Smooth muscle cell (in vitro differentiated cells): ENCODE measurements at regions not wholly inside any gene's neighbourhood (a gene's known extent, or its start where the extent isn't known, plus 50 kb on each side); places are given as distances from the start of the nearest gene placed in this dataset.

Source experiments
- DNase-seq: peaks from one replicate; lab custom pipeline; 2025; ENCODE audit not compliant: unreplicated experiment; lab: John Stamatoyannopoulos, UW
- H2AFZ ChIP-seq: fragments of 200-600 bp; sonication (generic); 2 replicates; pipeline ENCODE4 v1.6.0; 2016; ENCODE audit warnings: antibody characterized with exemption, low read depth, mild to moderate bottlenecking
- H3F3A ChIP-seq: fragments of 200-600 bp; sonication (generic); 2 replicates; pipeline ENCODE4 v1.6.0; 2017; ENCODE audit warnings: antibody characterized with exemption, low read depth
- H3K27ac ChIP-seq: fragments of 200-600 bp; sonication (generic); 2 replicates; pipeline ENCODE4 v1.5.1; 2016; ENCODE audit warnings: low read depth, mild to moderate bottlenecking
- H3K27me3 ChIP-seq: fragments of 200-600 bp; sonication (generic); 2 replicates; pipeline ENCODE4 v1.6.1; 2016; ENCODE audit warnings: low read depth, mild to moderate bottlenecking
- H3K36me3 ChIP-seq: fragments of 200-600 bp; sonication (generic); 2 replicates; pipeline ENCODE4 v1.5.1; 2016; ENCODE audit warnings: low read depth
- H3K4me1 ChIP-seq: fragments of 200-600 bp; sonication (generic); 2 replicates; pipeline ENCODE4 v1.5.1; 2016; ENCODE audit warnings: low read depth
- H3K4me2 ChIP-seq: fragments of 200-600 bp; sonication (generic); 2 replicates; pipeline ENCODE4 v1.6.0; 2016; ENCODE audit warnings: mild to moderate bottlenecking
- H3K4me3 ChIP-seq: fragments of 200-600 bp; sonication (generic); 2 replicates; pipeline ENCODE4 v1.5.1; 2016; ENCODE audit warnings: mild to moderate bottlenecking
- H3K79me2 ChIP-seq: fragments of 200-600 bp; sonication (generic); 2 replicates; pipeline ENCODE4 v1.6.0; 2016; ENCODE audit warnings: low read depth, mild to moderate bottlenecking
- H3K9ac ChIP-seq: fragments of 200-600 bp; sonication (generic); 2 replicates; pipeline ENCODE4 v1.6.0; 2016; ENCODE audit warnings: low read depth
- H3K9me3 ChIP-seq: fragments of 200-600 bp; sonication (generic); replicated peaks from 2 replicates; pipeline ENCODE4 v1.5.1; 2016; ENCODE audit warnings: low read depth
- H4K20me1 ChIP-seq: fragments of 200-600 bp; sonication (generic); 2 replicates; pipeline ENCODE4 v1.6.0; 2016; ENCODE audit warnings: low read depth
- whole genome bisulfite sequencing: methylation state at CpG from one replicate; pipeline ENCODE4 v1.1.7; 2016; ENCODE audit warnings: low lambda C conversion rate; 5-methylcytosine and 5-hydroxymethylcytosine counted together
- TF ChIP-seq, protein P1 (sequence below): fragments of 200-600 bp; sonication (generic); IDR thresholded peaks from 2 replicates; pipeline ENCODE4 v1.5.1; 2017; ENCODE audit warnings: borderline replicate concordance, mild to moderate bottlenecking, antibody characterized with exemption; ENCODE audit not compliant: insufficient read depth, poor library complexity, severe bottlenecking

DNA sequence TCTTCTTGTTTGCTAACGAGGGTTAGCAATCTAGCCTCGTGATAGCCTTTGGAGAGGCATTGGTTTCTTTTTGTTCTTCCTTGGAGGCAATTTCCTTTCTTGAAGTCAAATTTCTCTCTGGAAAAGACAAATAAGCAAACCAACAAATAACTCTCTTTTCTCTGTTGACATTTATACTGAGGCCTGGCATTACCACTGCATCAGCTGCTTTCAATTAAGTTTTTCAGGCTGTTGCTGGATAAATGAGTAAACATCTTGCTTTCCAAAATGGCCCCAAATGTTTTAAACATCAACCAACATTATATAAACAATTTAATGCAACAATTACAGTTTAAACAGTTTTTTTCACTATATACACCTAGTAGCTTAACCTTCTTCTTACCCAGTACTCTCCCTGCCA is 264.4 kb downstream of the HTR1A start:
- H4K20me1 ChIP-seq = no peaks in the 10 kb centered on the region
- no peaks in the 10 kb centered on the region for H3K4me1 ChIP-seq
- H3K9me3 ChIP-seq = no peaks in the 10 kb centered on the region
- no peak overlapping the region for H3K4me3 ChIP-seq
- DNase-seq = no peak
- no peaks in the 10 kb centered on the region for H3K27me3 ChIP-seq
- no peak overlapping the region for H3K9ac ChIP-seq
- no peak overlapping the region for H3K4me2 ChIP-seq
- H2AFZ ChIP-seq = no peak overlapping the region
- WGBS = 86% methylated on average over 2 of the region's 2 CpGs
- H3K36me3 ChIP-seq = no peaks in the 10 kb centered on the region
- H3K79me2 ChIP-seq = no peaks in the 10 kb centered on the region
- TF ChIP-seq, protein P1, sequence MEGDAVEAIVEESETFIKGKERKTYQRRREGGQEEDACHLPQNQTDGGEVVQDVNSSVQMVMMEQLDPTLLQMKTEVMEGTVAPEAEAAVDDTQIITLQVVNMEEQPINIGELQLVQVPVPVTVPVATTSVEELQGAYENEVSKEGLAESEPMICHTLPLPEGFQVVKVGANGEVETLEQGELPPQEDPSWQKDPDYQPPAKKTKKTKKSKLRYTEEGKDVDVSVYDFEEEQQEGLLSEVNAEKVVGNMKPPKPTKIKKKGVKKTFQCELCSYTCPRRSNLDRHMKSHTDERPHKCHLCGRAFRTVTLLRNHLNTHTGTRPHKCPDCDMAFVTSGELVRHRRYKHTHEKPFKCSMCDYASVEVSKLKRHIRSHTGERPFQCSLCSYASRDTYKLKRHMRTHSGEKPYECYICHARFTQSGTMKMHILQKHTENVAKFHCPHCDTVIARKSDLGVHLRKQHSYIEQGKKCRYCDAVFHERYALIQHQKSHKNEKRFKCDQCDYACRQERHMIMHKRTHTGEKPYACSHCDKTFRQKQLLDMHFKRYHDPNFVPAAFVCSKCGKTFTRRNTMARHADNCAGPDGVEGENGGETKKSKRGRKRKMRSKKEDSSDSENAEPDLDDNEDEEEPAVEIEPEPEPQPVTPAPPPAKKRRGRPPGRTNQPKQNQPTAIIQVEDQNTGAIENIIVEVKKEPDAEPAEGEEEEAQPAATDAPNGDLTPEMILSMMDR = no peak
- no peak overlapping the region for H3K27ac ChIP-seq
- H3F3A ChIP-seq = no peaks in the 10 kb centered on the region

DNA sequence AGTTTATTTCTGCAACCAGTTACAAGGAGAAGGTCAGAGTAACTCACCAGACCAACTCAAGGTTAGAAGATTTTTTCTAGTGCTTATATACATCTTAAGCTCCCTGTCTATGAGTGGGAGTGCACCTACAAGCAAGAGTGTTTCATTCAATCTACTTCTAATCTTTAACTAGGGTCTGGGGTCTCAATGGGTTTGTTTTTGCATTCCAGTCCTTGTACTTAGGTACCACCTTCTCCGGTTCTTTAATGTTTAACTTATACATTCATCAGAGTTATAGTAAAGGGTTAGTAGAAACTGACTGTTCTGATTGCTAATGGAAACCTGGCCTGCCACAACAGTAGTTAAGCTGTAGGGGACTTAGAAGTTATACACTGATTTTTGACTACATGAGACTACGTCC is 271.7 kb downstream of the HTR1A start:
- Histone ChIP-seq H3K27ac (no peak overlapping the region), H2AFZ (no peak overlapping the region), H3K4me2 (no peak overlapping the region), H4K20me1 (no peaks in the 10 kb centered on the region), H3K79me2 (no peaks in the 10 kb centered on the region), H3K36me3 (no peaks in the 10 kb centered on the region), H3K27me3 (peaks cover 3% of the 10 kb centered on the region), H3K4me3 (no peak overlapping the region), H3K4me1 (no peaks in the 10 kb centered on the region), H3K9ac (no peak overlapping the region), H3K9me3 (no peaks in the 10 kb centered on the region), H3F3A (no peaks in the 10 kb centered on the region)
- DNase-seq = no peak
- TF ChIP-seq, protein P1 = no peak
- 89% methylated on average over 2 of the region's 2 CpGs for WGBS

DNA sequence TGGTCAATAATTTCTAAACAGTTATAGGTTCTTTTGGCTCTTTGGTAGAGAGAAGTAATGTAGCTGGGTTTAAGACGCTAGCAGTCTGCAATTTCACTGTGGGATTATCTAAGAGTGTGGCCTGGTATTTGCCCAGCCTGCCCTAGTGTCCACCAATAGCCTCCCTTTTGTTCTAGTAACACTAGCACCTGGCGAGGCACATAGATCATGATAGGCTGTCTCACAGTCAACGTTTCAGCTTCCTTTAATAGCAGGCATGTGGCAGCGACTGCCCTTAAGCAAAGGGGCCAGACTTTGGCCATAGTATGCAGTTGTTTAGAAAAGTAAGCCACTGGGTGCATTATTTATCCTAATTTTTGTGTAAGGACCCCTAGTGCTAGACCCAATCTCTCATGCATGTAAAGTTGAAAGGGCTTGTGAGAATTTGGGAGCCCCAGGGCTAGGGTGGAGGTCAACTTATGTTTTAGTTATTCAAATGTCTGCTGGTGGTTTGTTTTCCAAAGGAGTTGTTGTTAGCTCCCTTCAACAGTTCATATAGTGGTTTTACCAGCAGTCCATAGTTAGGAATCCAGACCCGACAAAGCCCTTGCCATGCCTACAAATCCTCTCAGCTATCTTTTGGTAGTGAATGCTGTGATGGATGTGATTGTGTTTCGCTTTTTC is 274.3 kb downstream of the HTR1A start:
- Histone ChIP-seq H3K27me3 (peaks cover 3% of the 10 kb centered on the region), H3K4me2 (no peak overlapping the region), H2AFZ (no peak overlapping the region), H3K9ac (no peak overlapping the region), H4K20me1 (no peaks in the 10 kb centered on the region), H3K27ac (no peak overlapping the region), H3F3A (no peaks in the 10 kb centered on the region), H3K4me3 (no peak overlapping the region), H3K79me2 (no peaks in the 10 kb centered on the region), H3K36me3 (no peaks in the 10 kb centered on the region), H3K4me1 (no peaks in the 10 kb centered on the region), H3K9me3 (no peaks in the 10 kb centered on the region)
- 68% methylated on average over 6 of the region's 6 CpGs for WGBS
- no peak for DNase-seq
- TF ChIP-seq, protein P1 = no peak

DNA sequence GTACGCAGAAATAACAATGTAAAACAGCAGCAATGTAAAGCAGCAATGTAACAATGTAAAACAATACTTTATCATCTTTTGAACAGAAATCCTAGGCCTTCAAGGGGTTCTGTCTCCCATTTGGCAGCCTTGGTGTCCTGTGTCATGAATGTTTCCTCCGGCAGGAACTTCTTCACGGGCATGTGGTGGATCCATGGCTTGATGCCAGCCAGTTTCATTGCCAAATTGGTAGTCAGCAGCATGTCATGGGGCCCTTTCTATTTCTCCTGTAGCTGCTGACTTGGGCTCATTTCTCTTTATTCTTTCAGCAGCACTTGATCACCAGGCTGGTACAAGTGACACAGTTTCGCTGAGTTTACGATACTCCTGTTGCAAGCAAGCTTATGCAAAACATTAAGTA is 275.3 kb downstream of the HTR1A start:
- no peaks in the 10 kb centered on the region for H3K36me3 ChIP-seq
- no peaks in the 10 kb centered on the region for H3K4me1 ChIP-seq
- no peak overlapping the region for H2AFZ ChIP-seq
- no peak overlapping the region for H3K27ac ChIP-seq
- WGBS = 92% methylated on average over 5 of the region's 5 CpGs
- TF ChIP-seq, protein P1 = no peak
- no peak overlapping the region for H3K4me3 ChIP-seq
- no peaks in the 10 kb centered on the region for H4K20me1 ChIP-seq
- H3K9ac ChIP-seq = no peak overlapping the region
- no peaks in the 10 kb centered on the region for H3F3A ChIP-seq
- H3K79me2 ChIP-seq = no peaks in the 10 kb centered on the region
- no peaks in the 10 kb centered on the region for H3K9me3 ChIP-seq
- H3K27me3 ChIP-seq = peaks cover 3% of the 10 kb centered on the region
- no peak overlapping the region for H3K4me2 ChIP-seq
- no peak for DNase-seq
